ENCODE measurements at regions not wholly inside any gene's neighbourhood (a gene's known extent, or its start where the extent isn't known, plus 50 kb on each side); places are given as distances from the start of the nearest gene placed in this dataset.

DNA sequence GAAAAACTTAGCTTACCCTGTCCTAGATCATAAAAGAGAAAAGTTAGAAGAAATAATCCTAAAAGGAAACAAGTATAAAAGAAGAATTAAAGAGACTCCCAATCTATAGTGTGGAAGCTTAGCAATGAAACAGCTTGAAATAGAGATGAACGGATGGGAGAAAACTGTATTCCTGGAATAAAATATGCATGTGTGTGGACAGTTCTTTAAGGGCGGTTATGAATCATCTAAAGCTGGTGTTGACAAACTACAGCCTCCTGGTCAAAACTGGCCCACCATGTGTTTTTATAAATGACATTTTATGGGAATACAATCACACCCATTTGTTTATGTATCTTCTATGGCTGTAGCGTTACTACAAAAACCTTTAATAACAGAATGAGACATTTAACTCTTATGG, 69.4 kb downstream of the OR13H1 start:
- ATAC-seq, result no peak
- TF ChIP-seq BACH2 (CRISPR knock-in tag; IDR thresholded peaks at IDR 0.05; ENCODE audit: borderline replicate concordance) (no peak), PPARA (CRISPR knock-in tag; IDR thresholded peaks at IDR 0.05; ENCODE audit: borderline replicate concordance) (no peak), ZNF565 (CRISPR knock-in tag; conservative IDR thresholded peaks at IDR 0.05; ENCODE audit: low read depth) (no peak), GLIS3 (CRISPR knock-in tag; IDR thresholded peaks at IDR 0.05) (no peak), ZC3H10 (CRISPR knock-in tag; IDR thresholded peaks at IDR 0.05) (no peak), ZNF8 (CRISPR knock-in tag; IDR thresholded peaks at IDR 0.05) (no peak), ZNF70 (CRISPR knock-in tag; IDR thresholded peaks at IDR 0.05) (no peak), ZFP3 (CRISPR knock-in tag; IDR thresholded peaks at IDR 0.05) (no peak), ESRRG (CRISPR knock-in tag; IDR thresholded peaks at IDR 0.05) (no peak), TSHZ2 (CRISPR knock-in tag; IDR thresholded peaks at IDR 0.05) (no peak)
- TF ChIP-seq, protein P1, sequence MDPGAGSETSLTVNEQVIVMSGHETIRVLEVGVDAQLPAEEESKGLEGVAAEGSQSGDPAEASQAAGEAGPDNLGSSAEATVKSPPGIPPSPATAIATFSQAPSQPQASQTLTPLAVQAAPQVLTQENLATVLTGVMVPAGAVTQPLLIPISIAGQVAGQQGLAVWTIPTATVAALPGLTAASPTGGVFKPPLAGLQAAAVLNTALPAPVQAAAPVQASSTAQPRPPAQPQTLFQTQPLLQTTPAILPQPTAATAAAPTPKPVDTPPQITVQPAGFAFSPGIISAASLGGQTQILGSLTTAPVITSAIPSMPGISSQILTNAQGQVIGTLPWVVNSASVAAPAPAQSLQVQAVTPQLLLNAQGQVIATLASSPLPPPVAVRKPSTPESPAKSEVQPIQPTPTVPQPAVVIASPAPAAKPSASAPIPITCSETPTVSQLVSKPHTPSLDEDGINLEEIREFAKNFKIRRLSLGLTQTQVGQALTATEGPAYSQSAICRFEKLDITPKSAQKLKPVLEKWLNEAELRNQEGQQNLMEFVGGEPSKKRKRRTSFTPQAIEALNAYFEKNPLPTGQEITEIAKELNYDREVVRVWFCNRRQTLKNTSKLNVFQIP (CRISPR knock-in tag; IDR thresholded peaks at IDR 0.05; ENCODE audit: borderline replicate concordance, low read depth), result no peak
- TF ChIP-seq, protein P2, sequence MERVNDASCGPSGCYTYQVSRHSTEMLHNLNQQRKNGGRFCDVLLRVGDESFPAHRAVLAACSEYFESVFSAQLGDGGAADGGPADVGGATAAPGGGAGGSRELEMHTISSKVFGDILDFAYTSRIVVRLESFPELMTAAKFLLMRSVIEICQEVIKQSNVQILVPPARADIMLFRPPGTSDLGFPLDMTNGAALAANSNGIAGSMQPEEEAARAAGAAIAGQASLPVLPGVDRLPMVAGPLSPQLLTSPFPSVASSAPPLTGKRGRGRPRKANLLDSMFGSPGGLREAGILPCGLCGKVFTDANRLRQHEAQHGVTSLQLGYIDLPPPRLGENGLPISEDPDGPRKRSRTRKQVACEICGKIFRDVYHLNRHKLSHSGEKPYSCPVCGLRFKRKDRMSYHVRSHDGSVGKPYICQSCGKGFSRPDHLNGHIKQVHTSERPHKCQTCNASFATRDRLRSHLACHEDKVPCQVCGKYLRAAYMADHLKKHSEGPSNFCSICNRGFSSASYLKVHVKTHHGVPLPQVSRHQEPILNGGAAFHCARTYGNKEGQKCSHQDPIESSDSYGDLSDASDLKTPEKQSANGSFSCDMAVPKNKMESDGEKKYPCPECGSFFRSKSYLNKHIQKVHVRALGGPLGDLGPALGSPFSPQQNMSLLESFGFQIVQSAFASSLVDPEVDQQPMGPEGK (CRISPR knock-in tag; IDR thresholded peaks at IDR 0.05; ENCODE audit: borderline replicate concordance), result no peak

GRCh38 chrX:131614241-131614640, 70.4 kb downstream of the OR13H1 start:
- no peak for ATAC-seq
- TF ChIP-seq ISL1 (CRISPR knock-in tag; IDR thresholded peaks at IDR 0.05) (no peak), ZFP30 (CRISPR knock-in tag; IDR thresholded peaks at IDR 0.05) (no peak), SNAI2 (CRISPR knock-in tag; IDR thresholded peaks at IDR 0.05) (no peak), OSR1 (CRISPR knock-in tag; IDR thresholded peaks at IDR 0.05) (no peak), GLIS3 (CRISPR knock-in tag; IDR thresholded peaks at IDR 0.05) (no peak), TCF4 (CRISPR knock-in tag; IDR thresholded peaks at IDR 0.05; ENCODE audit: borderline replicate concordance) (no peak), ZFP3 (CRISPR knock-in tag; IDR thresholded peaks at IDR 0.05) (no peak), RARB (CRISPR knock-in tag; IDR thresholded peaks at IDR 0.05) (no peak), ZC3H10 (CRISPR knock-in tag; IDR thresholded peaks at IDR 0.05) (no peak), BACH2 (CRISPR knock-in tag; IDR thresholded peaks at IDR 0.05; ENCODE audit: borderline replicate concordance) (no peak), ZNF70 (CRISPR knock-in tag; IDR thresholded peaks at IDR 0.05) (no peak), CREB5 (CRISPR knock-in tag; IDR thresholded peaks at IDR 0.05; ENCODE audit: low read depth) (no peak)
- TF ChIP-seq, protein P3, sequence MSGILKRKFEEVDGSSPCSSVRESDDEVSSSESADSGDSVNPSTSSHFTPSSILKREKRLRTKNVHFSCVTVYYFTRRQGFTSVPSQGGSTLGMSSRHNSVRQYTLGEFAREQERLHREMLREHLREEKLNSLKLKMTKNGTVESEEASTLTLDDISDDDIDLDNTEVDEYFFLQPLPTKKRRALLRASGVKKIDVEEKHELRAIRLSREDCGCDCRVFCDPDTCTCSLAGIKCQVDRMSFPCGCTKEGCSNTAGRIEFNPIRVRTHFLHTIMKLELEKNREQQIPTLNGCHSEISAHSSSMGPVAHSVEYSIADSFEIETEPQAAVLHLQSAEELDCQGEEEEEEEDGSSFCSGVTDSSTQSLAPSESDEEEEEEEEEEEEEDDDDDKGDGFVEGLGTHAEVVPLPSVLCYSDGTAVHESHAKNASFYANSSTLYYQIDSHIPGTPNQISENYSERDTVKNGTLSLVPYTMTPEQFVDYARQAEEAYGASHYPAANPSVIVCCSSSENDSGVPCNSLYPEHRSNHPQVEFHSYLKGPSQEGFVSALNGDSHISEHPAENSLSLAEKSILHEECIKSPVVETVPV (CRISPR knock-in tag; IDR thresholded peaks at IDR 0.05), result no peak

- TF ChIP-seq ZFP30 (CRISPR knock-in tag; IDR thresholded peaks at IDR 0.05), result no peak
- TF ChIP-seq, protein P1 (CRISPR knock-in tag; IDR thresholded peaks at IDR 0.05; ENCODE audit: borderline replicate concordance, low read depth), result no peak
- no peak for TF ChIP-seq BACH2 (CRISPR knock-in tag; IDR thresholded peaks at IDR 0.05; ENCODE audit: borderline replicate concordance)
- TF ChIP-seq PPARA (CRISPR knock-in tag; IDR thresholded peaks at IDR 0.05; ENCODE audit: borderline replicate concordance), result no peak
- no peak for TF ChIP-seq CSDC2 (CRISPR knock-in tag; IDR thresholded peaks at IDR 0.05)
- no peak for TF ChIP-seq CREB5 (CRISPR knock-in tag; IDR thresholded peaks at IDR 0.05; ENCODE audit: low read depth)
- ATAC-seq, result peak; percentile 87
Observed at GRCh38 chrX:131617182-131617581, 73.3 kb downstream of the OR13H1 start.

All from SK-N-SH treated with all-trans-retinoic acid at 6 μM for 48 hours (cell line).